ENCODE measurements at regions not wholly inside any gene's neighbourhood (a gene's known extent, or its start where the extent isn't known, plus 50 kb on each side); places are given as distances from the start of the nearest gene placed in this dataset.

DNA sequence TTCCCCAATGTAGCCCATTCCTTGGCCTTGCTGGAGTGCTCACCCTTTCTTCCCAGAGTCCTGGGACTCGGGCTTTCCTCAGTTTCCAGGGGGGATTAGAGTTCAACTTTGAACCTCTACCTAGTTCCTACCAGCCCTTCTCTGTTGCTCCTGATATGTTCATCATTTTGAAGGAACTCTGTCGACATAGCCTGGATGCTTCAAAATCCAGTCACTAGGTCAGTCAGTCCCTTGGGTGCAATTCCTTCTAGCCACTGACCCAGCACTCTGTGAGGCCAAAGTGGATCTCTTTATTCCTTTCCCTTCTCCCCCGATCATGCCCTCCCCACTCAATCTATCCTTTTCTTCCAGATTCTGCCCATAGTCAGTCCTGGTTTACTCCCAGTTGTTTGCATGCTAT lies 72.3 kb upstream of the TMCC3 start:
- Histone ChIP-seq H3K27me3 (ENCODE audit: control insufficient read depth in 2 of 2, insufficient read depth in 2 of 2, low read length in 2 of 2) (no peaks in the 10 kb centered on the region), H2AFZ (ENCODE audit: low read depth, low read length) (no peak overlapping the region), H3K4me2 (ENCODE audit: insufficient read depth, low read length) (no peak overlapping the region), H3K4me3 (replicated peaks in 1 of 3; ENCODE audit: insufficient read depth in 1 of 3, low read depth in 1 of 3, low read length in 3 of 3) (no peak overlapping the region), H3K36me3 (ENCODE audit: control insufficient read depth in 2 of 2, extremely low read depth in 1 of 2, insufficient read depth in 2 of 2, low read length in 2 of 2) (no peaks in the 10 kb centered on the region), H3K79me2 (ENCODE audit: control insufficient read depth, insufficient read depth, low read length) (no peaks in the 10 kb centered on the region), H3K27ac (ENCODE audit: insufficient read depth, low read depth, low read length) (no peak overlapping the region), H3K9me3 (replicated peaks; ENCODE audit: control insufficient read depth, insufficient read depth, low read length) (no peaks in the 10 kb centered on the region), H3K9ac (replicated peaks; ENCODE audit: extremely low read depth, insufficient read depth, low read length) (no peak overlapping the region), H3K4me1 (ENCODE audit: control insufficient read depth, extremely low read depth, insufficient read depth, low read length) (peaks cover 6% of the 10 kb centered on the region), H4K20me1 (replicated peaks; ENCODE audit: control insufficient read depth, extremely low read depth, insufficient read depth, low read length) (no peaks in the 10 kb centered on the region), H3K9me1 (replicated peaks; ENCODE audit: control insufficient read depth, extremely low read depth, insufficient read depth, low read length) (no peaks in the 10 kb centered on the region)
- no peak for FAIRE-seq
- intact Hi-C loops (cut with micrococcal nuclease): no loop called here
- no peak for TF ChIP-seq GATA2 (IDR thresholded peaks at IDR 0.05; ENCODE audit: insufficient read depth, insufficient read length, low read depth, low read length)
- no peak for TF ChIP-seq FOS (IDR thresholded peaks at IDR 0.05; ENCODE audit: borderline replicate concordance, insufficient read depth, low read length)
- no peak for TF ChIP-seq MYC (IDR thresholded peaks at IDR 0.05; ENCODE audit: low read depth, low read length)
- BruUV-seq (replicated peaks): no TSS peak
- POLR2A ChIA-PET: no interaction called here
- DNase-seq (ENCODE audit: low read depth, low spot score): no peak
- dilution Hi-C loops (cut with MboI; ENCODE audit: extremely low pct_ligation_motif_present, low sequenced_read_pairs): no loop called here
- CTCF ChIA-PET: no interaction called here

GRCh38 chr12:94721173-94721572 lies 70.8 kb upstream of the TMCC3 start:
- H3K79me2 ChIP-seq (ENCODE audit: control insufficient read depth, insufficient read depth, low read length): no peaks in the 10 kb centered on the region
- dilution Hi-C loops (cut with MboI; ENCODE audit: extremely low pct_ligation_motif_present, low sequenced_read_pairs) (no loop called here), intact Hi-C loops (cut with micrococcal nuclease) (no loop called here)
- H3K36me3 ChIP-seq (ENCODE audit: control insufficient read depth in 2 of 2, extremely low read depth in 1 of 2, insufficient read depth in 2 of 2, low read length in 2 of 2): no peaks in the 10 kb centered on the region
- DNase-seq (ENCODE audit: low read depth, low spot score) (no peak), FAIRE-seq (no peak)
- TF ChIP-seq JUN (IDR thresholded peaks at IDR 0.05; ENCODE audit: borderline replicate concordance, insufficient read depth, insufficient read length, low read depth): no peak
- no peak for TF ChIP-seq MAX (IDR thresholded peaks at IDR 0.05; ENCODE audit: insufficient read depth, insufficient read length)
- TF ChIP-seq POLR2AphosphoS5 (IDR thresholded peaks at IDR 0.05; ENCODE audit: insufficient read depth, low read depth, low read length): no peak
- TF ChIP-seq POLR2A (IDR thresholded peaks at IDR 0.05; ENCODE audit: low read depth, low read length): no peak
- no peak for TF ChIP-seq EZH2 (IDR thresholded peaks at IDR 0.05; ENCODE audit: borderline replicate concordance, low read depth, low read length, severe bottlenecking)
- TF ChIP-seq FOS (IDR thresholded peaks at IDR 0.05; ENCODE audit: borderline replicate concordance, insufficient read depth, low read length): no peak
- TF ChIP-seq, protein P1, sequence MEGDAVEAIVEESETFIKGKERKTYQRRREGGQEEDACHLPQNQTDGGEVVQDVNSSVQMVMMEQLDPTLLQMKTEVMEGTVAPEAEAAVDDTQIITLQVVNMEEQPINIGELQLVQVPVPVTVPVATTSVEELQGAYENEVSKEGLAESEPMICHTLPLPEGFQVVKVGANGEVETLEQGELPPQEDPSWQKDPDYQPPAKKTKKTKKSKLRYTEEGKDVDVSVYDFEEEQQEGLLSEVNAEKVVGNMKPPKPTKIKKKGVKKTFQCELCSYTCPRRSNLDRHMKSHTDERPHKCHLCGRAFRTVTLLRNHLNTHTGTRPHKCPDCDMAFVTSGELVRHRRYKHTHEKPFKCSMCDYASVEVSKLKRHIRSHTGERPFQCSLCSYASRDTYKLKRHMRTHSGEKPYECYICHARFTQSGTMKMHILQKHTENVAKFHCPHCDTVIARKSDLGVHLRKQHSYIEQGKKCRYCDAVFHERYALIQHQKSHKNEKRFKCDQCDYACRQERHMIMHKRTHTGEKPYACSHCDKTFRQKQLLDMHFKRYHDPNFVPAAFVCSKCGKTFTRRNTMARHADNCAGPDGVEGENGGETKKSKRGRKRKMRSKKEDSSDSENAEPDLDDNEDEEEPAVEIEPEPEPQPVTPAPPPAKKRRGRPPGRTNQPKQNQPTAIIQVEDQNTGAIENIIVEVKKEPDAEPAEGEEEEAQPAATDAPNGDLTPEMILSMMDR (IDR thresholded peaks at IDR 0.05; ENCODE audit: extremely low read depth in 1 of 2, insufficient read depth in 1 of 2, low read depth in 1 of 2, low read length in 2 of 2): no peak
- TF ChIP-seq MYC (IDR thresholded peaks at IDR 0.05; ENCODE audit: low read depth, low read length): no peak
- TF ChIP-seq GATA2 (IDR thresholded peaks at IDR 0.05; ENCODE audit: insufficient read depth, insufficient read length, low read depth, low read length): no peak
- H3K9me1 ChIP-seq (replicated peaks; ENCODE audit: control insufficient read depth, extremely low read depth, insufficient read depth, low read length): no peaks in the 10 kb centered on the region
- H3K9ac ChIP-seq (replicated peaks; ENCODE audit: extremely low read depth, insufficient read depth, low read length): no peak overlapping the region
- H3K4me2 ChIP-seq (ENCODE audit: insufficient read depth, low read length): no peak overlapping the region
- CTCF ChIA-PET: interaction anchor here (3.6 kb wide), 1 partner anchor 11 kb away, joined by 12 read pairs; no protein-coding TSS in a partner anchor
- H2AFZ ChIP-seq (ENCODE audit: low read depth, low read length): no peak overlapping the region
- POLR2A ChIA-PET: no interaction called here
- no peaks in the 10 kb centered on the region for H4K20me1 ChIP-seq (replicated peaks; ENCODE audit: control insufficient read depth, extremely low read depth, insufficient read depth, low read length)
- no TSS peak for BruUV-seq (replicated peaks)
- no peak overlapping the region for H3K4me3 ChIP-seq (replicated peaks in 1 of 3; ENCODE audit: insufficient read depth in 1 of 3, low read depth in 1 of 3, low read length in 3 of 3)
- H3K27me3 ChIP-seq (ENCODE audit: control insufficient read depth in 2 of 2, insufficient read depth in 2 of 2, low read length in 2 of 2): no peaks in the 10 kb centered on the region
- H3K27ac ChIP-seq (ENCODE audit: insufficient read depth, low read depth, low read length): no peak overlapping the region
- peaks cover 12% of the 10 kb centered on the region for H3K4me1 ChIP-seq (ENCODE audit: control insufficient read depth, extremely low read depth, insufficient read depth, low read length)
- H3K9me3 ChIP-seq (replicated peaks; ENCODE audit: control insufficient read depth, insufficient read depth, low read length): no peaks in the 10 kb centered on the region
